Stimulated activated naive CD8-positive, alpha-beta T cell treated with anti-CD3 and anti-CD28 coated beads, Interleukin-15, amount 100 ng/mL, for 72 hours (primary cell): ENCODE measurements at regions not wholly inside any gene's neighbourhood (a gene's known extent, or its start where the extent isn't known, plus 50 kb on each side); places are given as distances from the start of the nearest gene placed in this dataset.

ENCODE experiments used
- ATAC-seq: fragments of 150-1000 bp; cut with Tn5 transposase; 2 replicates; pipeline ENCODE4 v1.10.0; 2021; ENCODE audit warnings: mild to moderate bottlenecking, moderate library complexity
- DNase-seq, 2 donors: peaks; one replicate each; pipeline ENCODE4 v3.0.0; 2021 to 2022
- H3K27ac Mint-ChIP-seq, 2 donors: one replicate each; pipeline ENCODE4 v1.8.0; 2022; ENCODE audit warnings: mild to moderate bottlenecking in 2 of 2, mixed read lengths in 2 of 2, moderate library complexity in 2 of 2
- H3K27me3 Mint-ChIP-seq: one replicate; pipeline ENCODE4 v1.8.0; 2022; ENCODE audit warnings: mixed read lengths
- H3K4me1 Mint-ChIP-seq: one replicate; pipeline ENCODE4 v1.8.0; 2022; ENCODE audit warnings: mild to moderate bottlenecking, mixed read lengths
- H3K4me3 Mint-ChIP-seq, 2 donors: one replicate each; pipeline ENCODE4 v1.8.0; 2022; ENCODE audit warnings: mild to moderate bottlenecking in 2 of 2, mixed read lengths in 2 of 2, moderate library complexity in 1 of 2
- H3K9me3 Mint-ChIP-seq, 2 donors: one replicate each; pipeline ENCODE4 v1.8.0; 2022; ENCODE audit warnings: mixed read lengths in 2 of 2

DNA sequence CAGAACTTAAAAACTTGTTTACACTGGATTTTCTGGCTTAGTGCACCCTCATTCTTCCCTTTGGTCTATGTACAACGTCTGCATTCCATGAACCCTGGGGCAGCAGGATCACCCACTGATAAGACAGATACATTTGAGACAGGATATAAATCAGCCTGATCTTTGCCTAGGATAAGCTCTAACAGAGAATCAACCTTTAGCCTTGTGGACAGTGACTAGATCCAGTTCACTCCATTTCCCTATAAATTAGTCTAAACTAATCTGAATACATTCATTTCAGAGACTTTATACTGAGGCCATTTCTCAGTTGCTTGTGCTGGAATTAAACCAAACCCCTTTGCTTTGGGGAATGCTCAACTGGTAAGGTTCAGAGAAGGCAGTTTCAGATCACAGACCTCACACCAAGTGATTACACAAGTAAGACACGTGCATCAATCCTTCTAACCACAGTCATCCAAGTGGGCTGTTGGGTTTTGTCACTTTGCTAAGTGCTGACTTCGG, 639.8 kb upstream of the FZD8 start:
- H3K27ac Mint-ChIP-seq = no peak overlapping the region
- no peak overlapping the region for H3K4me3 Mint-ChIP-seq
- H3K4me1 Mint-ChIP-seq = no peaks in the 10 kb centered on the region
- H3K27me3 Mint-ChIP-seq = no peaks in the 10 kb centered on the region
- DNase-seq = no peak
- peaks cover 11 to 34% of the 10 kb centered on the region in 2 donors for H3K9me3 Mint-ChIP-seq
- ATAC-seq = no peak

DNA sequence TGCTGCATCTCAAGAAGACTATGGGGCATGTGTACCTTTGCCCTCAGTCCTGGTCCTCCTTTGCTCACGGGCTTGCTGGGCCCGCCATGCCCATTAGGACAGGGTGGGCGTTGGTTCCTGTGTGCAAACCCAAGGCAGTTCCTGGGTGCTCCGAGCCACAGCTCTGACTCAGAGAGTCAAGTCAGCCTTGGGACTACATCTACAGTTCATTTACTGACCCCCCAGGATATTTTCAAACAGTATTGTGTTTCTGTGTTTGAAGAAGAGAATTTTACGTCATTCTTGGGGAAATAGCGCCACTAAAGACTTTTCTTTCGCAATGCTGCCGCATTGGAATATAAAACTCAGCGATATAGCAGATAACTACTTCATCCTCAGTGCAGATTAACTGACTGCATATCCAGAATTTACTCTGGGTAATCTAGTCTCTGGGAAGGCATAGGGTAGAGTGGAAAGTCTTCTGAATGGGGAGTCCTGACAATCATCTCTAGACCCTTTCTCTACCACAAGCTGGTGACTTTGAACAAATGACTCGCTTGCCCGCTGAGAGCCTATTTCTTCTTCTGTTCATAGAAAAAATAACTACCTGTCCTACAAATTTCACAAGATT, 638.9 kb upstream of the FZD8 start:
- ATAC-seq = no peak
- H3K4me3 Mint-ChIP-seq = no peak overlapping the region
- no peak overlapping the region for H3K27ac Mint-ChIP-seq
- H3K27me3 Mint-ChIP-seq = no peaks in the 10 kb centered on the region
- DNase-seq = no peak
- peaks cover 12 to 30% of the 10 kb centered on the region in 2 donors for H3K9me3 Mint-ChIP-seq
- H3K4me1 Mint-ChIP-seq = no peaks in the 10 kb centered on the region

DNA sequence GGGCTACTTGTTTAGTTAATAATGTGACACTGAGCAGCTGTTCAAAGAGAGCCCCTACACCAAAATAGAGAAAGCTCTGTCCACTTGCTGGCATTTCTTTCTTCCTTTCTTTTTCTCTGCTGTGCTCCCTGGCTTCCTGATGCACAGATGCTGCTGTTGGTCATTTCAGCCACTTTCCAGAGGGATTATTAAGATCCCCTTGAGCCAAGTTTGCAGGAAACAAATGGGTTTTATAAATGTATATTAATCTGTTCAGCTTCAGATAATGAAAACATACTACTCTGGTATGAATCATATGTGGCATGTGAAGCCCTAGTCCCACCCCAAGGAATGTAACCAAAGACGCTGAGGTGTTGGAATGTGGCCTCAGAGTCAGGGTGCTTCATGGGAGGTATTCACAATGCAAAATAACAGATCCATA, 638.2 kb upstream of the FZD8 start:
- Mint-ChIP-seq H3K27ac (no peak overlapping the region), H3K27me3 (no peaks in the 10 kb centered on the region), H3K9me3 (peaks cover 15 to 30% of the 10 kb centered on the region in 2 donors), H3K4me1 (no peaks in the 10 kb centered on the region), H3K4me3 (no peak overlapping the region)
- DNase-seq (no peak), ATAC-seq (no peak)

DNA sequence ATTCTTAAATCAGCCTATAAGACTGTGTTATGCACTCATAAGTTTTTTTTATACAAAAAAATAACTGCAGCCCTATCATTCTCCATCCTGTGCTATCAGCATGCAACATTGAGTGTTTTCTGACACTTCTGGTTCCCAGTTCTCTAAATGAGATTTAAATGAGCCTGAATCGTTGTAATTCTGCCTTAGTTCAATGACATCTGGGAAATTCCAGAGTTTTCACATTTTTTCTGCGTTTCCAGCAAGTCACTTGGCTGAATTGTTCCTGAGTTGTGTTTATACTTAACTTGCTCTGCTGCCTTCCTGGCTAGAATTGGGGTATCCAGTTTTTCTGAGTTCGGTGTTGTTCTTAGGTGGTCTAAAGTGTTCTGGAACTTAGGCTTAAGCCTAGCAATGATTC, 636.1 kb upstream of the FZD8 start:
- Mint-ChIP-seq H3K4me1 (no peaks in the 10 kb centered on the region), H3K9me3 (peaks cover 28 to 34% of the 10 kb centered on the region in 2 donors)
- no peak for ATAC-seq

DNA sequence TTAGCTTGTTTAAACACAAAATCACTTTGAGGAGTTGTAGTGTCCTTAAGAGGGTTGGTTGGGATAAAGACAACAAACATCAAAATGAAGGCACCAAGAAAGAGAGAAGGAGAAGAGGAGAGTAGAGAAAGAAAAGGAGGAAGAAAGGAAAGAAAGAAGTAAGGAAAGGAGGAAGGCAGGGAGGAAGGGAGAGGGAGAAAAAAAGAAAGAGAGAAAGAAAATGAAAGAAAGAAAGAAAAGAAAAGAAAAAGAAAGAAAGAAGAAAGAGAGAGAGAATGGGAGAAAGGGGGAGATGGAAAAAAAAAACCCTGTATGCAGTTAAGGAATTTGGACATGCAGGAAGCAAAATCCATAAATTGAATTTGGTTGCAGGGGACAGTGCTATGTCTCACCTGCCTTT, 635.4 kb upstream of the FZD8 start:
- no peak overlapping the region for H3K27ac Mint-ChIP-seq
- no peaks in the 10 kb centered on the region for H3K27me3 Mint-ChIP-seq
- H3K4me1 Mint-ChIP-seq = no peaks in the 10 kb centered on the region
- DNase-seq (no peak), ATAC-seq (no peak)
- no peak overlapping the region for H3K4me3 Mint-ChIP-seq
- H3K9me3 Mint-ChIP-seq = peaks cover 28 to 31% of the 10 kb centered on the region in 2 donors

More for the DNA sequence above, 636.1 kb upstream of the FZD8 start:
- Mint-ChIP-seq H3K27ac (no peak overlapping the region), H3K27me3 (no peaks in the 10 kb centered on the region), H3K4me3 (no peak overlapping the region)
- no peak for DNase-seq

DNA sequence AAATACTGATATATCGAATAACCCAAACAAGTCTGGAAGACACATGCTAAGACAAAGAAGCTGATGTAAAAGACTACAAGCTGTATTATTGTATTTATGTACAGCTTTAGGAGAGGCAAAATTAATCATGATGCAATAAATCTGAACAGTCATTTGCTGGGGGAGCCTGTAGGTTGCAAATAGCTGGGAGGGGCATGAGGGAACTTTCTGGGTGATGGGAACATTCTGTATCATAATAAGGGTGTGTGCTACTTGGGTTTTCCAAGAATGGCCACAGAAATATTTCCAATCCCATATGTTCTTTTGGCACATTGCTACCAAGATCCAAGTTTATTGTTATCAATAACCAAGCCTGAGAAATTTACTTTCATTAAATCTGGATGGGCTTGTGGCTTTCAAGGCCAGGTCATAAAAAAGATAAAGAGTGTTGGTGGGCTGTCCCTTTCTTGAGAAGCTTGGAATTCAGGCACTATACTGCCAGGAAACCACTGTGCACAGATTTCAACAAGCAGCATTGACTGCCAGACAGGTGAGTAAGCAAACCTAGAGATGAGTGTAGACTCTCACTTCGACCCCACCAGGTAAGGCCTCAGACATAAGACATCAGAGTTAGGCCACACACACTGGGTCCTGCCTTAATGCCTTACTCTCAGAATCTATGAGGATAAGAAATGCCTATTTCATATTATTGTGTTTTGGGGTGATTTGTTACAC, 629.7 kb upstream of the FZD8 start:
- Mint-ChIP-seq H3K27ac (no peak overlapping the region), H3K27me3 (no peaks in the 10 kb centered on the region), H3K4me1 (no peaks in the 10 kb centered on the region), H3K9me3 (peaks cover 22 to 24% of the 10 kb centered on the region in 2 donors), H3K4me3 (no peak overlapping the region)
- DNase-seq (no peak), ATAC-seq (no peak)

DNA sequence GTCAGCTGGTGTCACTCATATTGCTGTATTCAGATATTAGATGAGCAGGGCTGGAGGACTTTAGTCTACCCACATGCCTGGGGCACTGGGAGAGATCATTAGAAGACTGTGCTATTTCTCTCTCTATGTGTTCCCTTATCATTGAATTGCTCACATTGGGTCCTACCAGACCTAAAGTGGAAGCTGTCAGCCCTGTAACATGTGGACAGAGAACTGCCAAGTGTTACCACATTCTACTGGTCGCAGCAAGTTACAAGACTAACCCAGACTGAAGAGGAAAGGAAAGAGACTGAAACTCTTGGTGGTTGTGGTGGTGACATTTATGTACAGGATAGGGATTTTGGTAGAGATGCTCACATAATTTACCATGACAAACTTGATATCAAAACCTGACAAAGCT, 627.1 kb upstream of the FZD8 start:
- Mint-ChIP-seq H3K27me3 (no peaks in the 10 kb centered on the region), H3K4me1 (no peaks in the 10 kb centered on the region), H3K27ac (no peak overlapping the region), H3K4me3 (no peak overlapping the region), H3K9me3 (peaks cover 3 to 5% of the 10 kb centered on the region in 2 donors)
- DNase-seq (no peak), ATAC-seq (no peak)

DNA sequence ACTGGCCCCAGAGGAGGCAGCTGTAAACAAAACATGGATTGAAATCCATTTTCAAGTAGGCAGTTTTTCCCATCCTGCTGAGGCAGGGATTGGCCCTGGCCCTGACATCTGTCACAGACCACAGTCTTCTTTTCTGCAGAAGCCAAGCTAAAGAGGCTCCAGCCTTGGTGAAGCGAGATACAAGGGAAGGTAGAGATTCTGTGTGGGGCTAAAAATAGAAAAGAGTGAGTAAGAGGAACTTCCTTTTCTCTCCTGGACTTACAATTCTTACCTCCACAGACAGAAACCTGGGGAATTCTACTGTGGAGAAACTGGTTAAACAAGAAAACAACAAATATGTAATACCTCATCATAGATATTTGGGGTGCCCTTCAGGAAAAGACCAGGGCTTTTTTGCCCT, 624.8 kb upstream of the FZD8 start:
- H3K9me3 Mint-ChIP-seq = no peaks in the 10 kb centered on the region
- no peaks in the 10 kb centered on the region for H3K4me1 Mint-ChIP-seq

DNA sequence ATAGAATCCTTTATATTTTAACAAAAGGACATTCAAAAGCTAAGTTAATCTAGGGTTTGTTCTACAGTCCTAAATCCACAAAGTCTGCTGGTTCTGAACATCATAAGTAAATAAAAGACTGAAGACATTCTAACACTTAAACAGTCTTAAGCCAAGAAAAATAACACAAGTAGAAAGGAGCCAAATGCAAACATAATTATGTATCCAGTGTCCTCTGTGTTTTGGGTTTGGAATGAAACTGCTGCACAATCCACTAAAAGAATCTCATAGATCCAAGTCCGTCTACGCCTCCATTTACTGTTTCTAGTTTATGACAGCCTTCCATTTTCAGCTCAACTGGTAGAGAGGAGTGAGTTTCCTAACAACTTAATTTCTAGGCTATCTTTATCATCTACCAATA, 623.6 kb upstream of the FZD8 start:
- Mint-ChIP-seq H3K27ac (no peak overlapping the region), H3K27me3 (no peaks in the 10 kb centered on the region), H3K4me3 (no peak overlapping the region), H3K9me3 (no peaks in the 10 kb centered on the region), H3K4me1 (no peaks in the 10 kb centered on the region)
- DNase-seq (no peak), ATAC-seq (no peak)

More for the DNA sequence above, 624.8 kb upstream of the FZD8 start:
- ATAC-seq (no peak), DNase-seq (no peak)
- H3K4me3 Mint-ChIP-seq = no peak overlapping the region
- H3K27ac Mint-ChIP-seq = no peak overlapping the region
- H3K27me3 Mint-ChIP-seq = no peaks in the 10 kb centered on the region

DNA sequence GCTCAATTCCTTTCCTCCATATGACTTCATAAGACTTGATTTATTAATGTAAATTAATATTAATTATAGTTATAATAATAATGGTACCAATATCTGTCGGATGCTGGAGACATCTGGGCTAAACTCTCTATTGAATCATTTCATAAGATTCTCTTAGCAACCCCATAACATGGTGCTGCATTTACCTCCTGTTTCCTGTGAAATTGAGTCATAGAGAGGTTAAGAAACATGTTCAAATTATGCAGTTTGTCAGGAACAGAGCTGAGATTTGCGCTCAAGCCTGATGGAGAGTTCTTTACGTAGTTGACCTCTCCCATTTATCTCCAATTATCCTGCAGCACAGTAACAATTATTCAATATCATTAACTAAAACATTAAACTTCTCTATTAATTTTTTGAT, 621.8 kb upstream of the FZD8 start:
- Mint-ChIP-seq H3K4me3 (no peak overlapping the region), H3K4me1 (no peaks in the 10 kb centered on the region), H3K9me3 (peaks cover 0 to 10% of the 10 kb centered on the region in 2 donors), H3K27ac (no peak overlapping the region), H3K27me3 (no peaks in the 10 kb centered on the region)
- no peak for DNase-seq
- no peak for ATAC-seq

DNA sequence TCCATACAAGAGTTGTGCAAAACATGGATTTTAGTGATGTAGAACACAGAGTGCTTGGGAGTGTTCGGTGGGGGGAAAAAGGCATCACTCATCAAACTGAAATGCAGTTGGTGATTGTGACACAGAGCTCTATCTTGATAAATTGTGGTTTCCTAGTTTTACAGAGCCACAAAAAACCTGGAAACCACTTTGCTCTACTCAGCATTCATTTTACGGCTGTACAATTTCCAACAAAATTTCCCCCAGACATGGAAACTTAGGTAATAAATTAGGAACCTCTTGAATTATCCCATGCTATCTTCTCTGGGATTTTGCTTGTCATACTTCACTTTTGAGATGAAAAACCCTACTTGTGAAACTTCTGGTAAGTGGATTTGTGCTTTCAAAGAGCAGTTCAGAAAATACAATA, 614.9 kb upstream of the FZD8 start:
- DNase-seq = no peak
- no peak overlapping the region for H3K27ac Mint-ChIP-seq
- H3K9me3 Mint-ChIP-seq = peaks cover 0 to 18% of the 10 kb centered on the region in 2 donors

DNA sequence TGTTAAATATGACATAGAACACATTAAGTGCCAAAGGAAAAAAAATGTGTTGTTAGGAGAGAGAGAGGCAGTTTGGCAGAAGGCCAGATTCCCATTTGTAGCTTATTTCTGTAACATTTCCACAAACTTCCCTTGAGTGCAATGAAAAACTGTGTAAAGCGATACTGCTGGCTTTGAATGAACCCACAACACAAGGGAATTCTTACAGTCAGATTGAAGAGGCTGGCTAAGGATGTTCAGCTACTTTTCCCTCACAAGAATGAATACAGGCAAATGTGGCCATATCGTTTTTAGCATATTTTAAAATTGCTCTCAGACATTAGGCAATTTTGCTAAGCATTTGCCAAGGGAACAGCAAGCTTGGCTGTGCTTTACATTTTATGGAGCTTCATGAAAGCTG, 614.1 kb upstream of the FZD8 start:
- ATAC-seq (no peak), DNase-seq (no peak)
- H3K4me3 Mint-ChIP-seq = no peak overlapping the region
- no peak overlapping the region for H3K27ac Mint-ChIP-seq
- no peaks in the 10 kb centered on the region for H3K27me3 Mint-ChIP-seq
- peaks cover 0 to 18% of the 10 kb centered on the region in 2 donors for H3K9me3 Mint-ChIP-seq
- no peaks in the 10 kb centered on the region for H3K4me1 Mint-ChIP-seq

More for the DNA sequence above, 614.9 kb upstream of the FZD8 start:
- Mint-ChIP-seq H3K4me1 (no peaks in the 10 kb centered on the region), H3K4me3 (no peak overlapping the region), H3K27me3 (no peaks in the 10 kb centered on the region)
- ATAC-seq = no peak

DNA sequence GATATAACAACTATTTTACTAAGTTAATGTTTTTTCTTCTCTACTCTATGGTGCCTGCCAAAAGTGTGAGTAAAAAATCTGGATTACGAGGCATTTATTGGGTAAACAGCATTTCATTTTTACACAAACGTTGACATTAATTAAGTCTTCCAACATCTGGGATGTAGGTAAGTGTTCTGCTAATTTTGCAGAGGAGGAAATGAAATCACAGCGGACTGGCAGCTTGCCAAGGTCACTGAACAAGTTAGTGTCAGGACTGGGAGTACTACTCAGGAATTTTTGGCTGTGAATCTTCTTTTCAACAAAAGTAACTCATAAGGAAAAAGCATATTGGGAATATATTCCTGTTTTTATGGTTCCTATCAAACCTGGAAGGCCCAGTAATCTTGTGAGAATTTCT, 612.1 kb upstream of the FZD8 start:
- DNase-seq = no peak
- ATAC-seq = no peak

DNA sequence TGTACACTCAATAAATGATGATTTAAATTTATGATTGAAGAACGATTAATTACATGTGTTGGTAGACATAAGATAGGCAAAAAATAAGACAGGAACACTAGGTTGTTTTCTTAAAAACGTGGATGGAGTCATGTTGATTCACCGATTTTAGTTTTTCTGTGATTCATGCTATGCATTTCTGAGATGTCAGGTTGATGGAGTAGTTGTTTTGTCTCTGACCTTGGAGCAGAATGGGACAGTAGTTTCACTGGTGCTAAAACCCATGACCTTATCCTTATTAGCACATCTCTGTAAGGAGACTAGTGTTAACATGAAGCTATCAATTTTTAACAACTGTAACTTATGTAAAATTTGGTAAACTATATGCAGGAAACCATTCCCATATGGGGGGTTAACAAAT, 611.6 kb upstream of the FZD8 start:
- Mint-ChIP-seq H3K4me3 (no peak overlapping the region), H3K9me3 (peaks cover 1 to 9% of the 10 kb centered on the region in 2 donors), H3K27me3 (no peaks in the 10 kb centered on the region), H3K27ac (no peak overlapping the region), H3K4me1 (no peaks in the 10 kb centered on the region)
- DNase-seq (no peak), ATAC-seq (no peak)

More for the DNA sequence above, 612.1 kb upstream of the FZD8 start:
- Mint-ChIP-seq H3K9me3 (peaks cover 0 to 9% of the 10 kb centered on the region in 2 donors), H3K4me1 (no peaks in the 10 kb centered on the region), H3K4me3 (no peak overlapping the region), H3K27ac (no peak overlapping the region), H3K27me3 (no peaks in the 10 kb centered on the region)

DNA sequence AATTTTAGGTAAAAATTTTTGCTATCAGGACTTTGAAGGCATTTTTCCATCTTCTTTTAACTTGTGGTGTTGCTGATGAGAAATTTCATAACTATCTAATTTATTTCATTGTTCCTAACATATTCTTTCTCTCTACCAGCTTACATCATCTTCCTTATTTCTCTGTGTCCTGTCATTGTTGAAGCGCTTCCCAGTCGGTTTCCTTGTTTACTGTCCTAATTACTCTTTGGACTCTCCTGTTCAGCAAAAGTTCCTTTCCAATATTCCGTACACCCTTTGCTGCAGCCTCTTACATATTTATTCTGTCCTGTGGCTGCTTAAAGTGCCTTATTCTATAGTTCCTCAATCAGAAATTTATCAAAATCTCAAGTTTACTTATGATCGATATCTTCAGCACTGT, 609.0 kb upstream of the FZD8 start:
- Mint-ChIP-seq H3K27ac (no peak overlapping the region), H3K9me3 (peaks cover 6 to 9% of the 10 kb centered on the region in 2 donors), H3K27me3 (no peaks in the 10 kb centered on the region), H3K4me1 (no peaks in the 10 kb centered on the region), H3K4me3 (no peak overlapping the region)
- DNase-seq (no peak), ATAC-seq (no peak)

DNA sequence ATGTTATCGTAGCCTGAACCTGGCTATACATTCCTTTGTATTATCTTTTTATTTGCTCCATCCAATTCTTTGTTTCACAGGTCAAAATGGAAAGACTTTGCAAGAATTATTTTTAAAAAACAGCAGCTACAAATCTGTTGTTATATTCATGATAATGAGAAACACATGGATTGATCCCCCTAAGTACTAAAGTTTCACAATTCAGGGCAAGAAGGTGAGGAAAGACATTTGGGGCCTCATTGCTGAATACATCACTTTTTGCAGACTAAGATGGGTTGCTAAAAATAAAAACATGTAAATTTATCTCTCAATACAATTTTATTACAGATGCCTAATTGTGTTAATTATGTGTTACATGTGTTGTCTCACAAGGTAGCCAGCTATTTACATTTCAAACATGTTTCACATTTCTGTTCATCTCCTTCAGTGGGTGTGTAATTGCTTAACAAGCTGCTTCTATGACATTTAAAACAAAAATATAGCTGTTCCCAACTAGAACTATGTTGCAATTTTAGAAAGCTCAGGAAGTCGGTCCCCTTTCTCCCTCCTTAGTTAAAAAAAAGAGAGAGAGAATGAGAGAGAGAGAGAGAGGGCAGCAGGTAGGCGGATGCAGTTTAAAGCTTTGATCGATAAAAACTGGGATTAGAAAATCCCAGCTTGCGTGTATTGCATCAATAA, 606.3 kb upstream of the FZD8 start:
- no peak overlapping the region for H3K27ac Mint-ChIP-seq
- no peak overlapping the region for H3K4me3 Mint-ChIP-seq
- DNase-seq = no peak
- no peak for ATAC-seq
- peaks cover 7 to 8% of the 10 kb centered on the region in 2 donors for H3K9me3 Mint-ChIP-seq
- no peaks in the 10 kb centered on the region for H3K4me1 Mint-ChIP-seq
- no peaks in the 10 kb centered on the region for H3K27me3 Mint-ChIP-seq
